CD4-positive, alpha-beta T cell (primary cell): ENCODE measurements at regions not wholly inside any gene's neighbourhood (a gene's known extent, or its start where the extent isn't known, plus 50 kb on each side); places are given as distances from the start of the nearest gene placed in this dataset.

ENCODE experiments used
- ATAC-seq: fragments of 200-7000 bp; cut with Tn5 transposase; one replicate; pipeline ENCODE4 v1.10.0; 2022; ENCODE audit warnings: mild to moderate bottlenecking; ENCODE audit not compliant: poor library complexity
- CTCF ChIA-PET: fragments of 350-600 bp; sonication (Branson Sonifier 250); formaldehyde crosslinking; loops from one replicate; lab custom pipeline; 2021; ENCODE audit warnings: antibody characterized with exemption, inconsistent platforms; lab: Charles Lee
- POLR2A ChIA-PET: fragments of 350-600 bp; sonication (Branson Sonifier 250); formaldehyde crosslinking; loops from one replicate; lab custom pipeline; 2021; ENCODE audit warnings: antibody characterized with exemption, inconsistent platforms; lab: Charles Lee
- DNase-seq, 14 experiments: peaks; one replicate each; pipeline ENCODE4 v3.0.0-alpha.2; 2013 to 2020; ENCODE audit warnings: mixed read lengths in 2 of 14
- H3K27ac ChIP-seq, 2 donors: one replicate each; pipeline versions ENCODE4 v1.5.1 to v1.7.0; 2013; ENCODE audit warnings: low read length in 2 of 2, low read depth in 1 of 2, mild to moderate bottlenecking in 1 of 2
- H3K27me3 ChIP-seq, 2 experiments: 1 replicate in 1 of 2; 2 replicates in 1 of 2; pipeline versions ENCODE4 v1.6.1 to v1.7.0; 2013; ENCODE audit warnings: low read length in 2 of 2, control low read depth in 1 of 2, mild to moderate bottlenecking in 1 of 2, moderate library complexity in 1 of 2; ENCODE audit not compliant: insufficient read depth in 2 of 2, control insufficient read depth in 1 of 2
- H3K36me3 ChIP-seq: one replicate; pipeline ENCODE4 v1.6.1; 2013; ENCODE audit warnings: low read length, control low read depth; ENCODE audit not compliant: insufficient read depth
- H3K4me1 ChIP-seq: one replicate; pipeline ENCODE4 v1.6.1; 2013; ENCODE audit warnings: low read length, control low read depth; ENCODE audit not compliant: insufficient read depth
- H3K4me3 ChIP-seq: one replicate; pipeline ENCODE4 v1.5.1; 2013; ENCODE audit warnings: mild to moderate bottlenecking, low read length, moderate library complexity
- H3K9me3 ChIP-seq, 2 experiments: 1 replicate in 1 of 2; 2 replicates in 1 of 2; pipeline versions ENCODE4 v1.6.1 to v1.7.0; 2013; ENCODE audit warnings: low read length in 2 of 2, mild to moderate bottlenecking in 2 of 2, control low read depth in 1 of 2, moderate library complexity in 1 of 2; ENCODE audit not compliant: control insufficient read depth in 1 of 2, insufficient read depth in 1 of 2
- H3K27ac Mint-ChIP-seq: one replicate; pipeline ENCODE4 v1.8.0; 2020; ENCODE audit warnings: mixed read lengths
- H3K27me3 Mint-ChIP-seq: one replicate; pipeline ENCODE4 v1.8.0; 2021; ENCODE audit warnings: mixed read lengths
- H3K36me3 Mint-ChIP-seq: one replicate; pipeline ENCODE4 v1.8.0; 2021; ENCODE audit warnings: low read depth, mixed read lengths
- H3K4me1 Mint-ChIP-seq: one replicate; pipeline ENCODE4 v1.8.0; 2021; ENCODE audit warnings: low read depth, mixed read lengths
- H3K4me3 Mint-ChIP-seq: one replicate; pipeline ENCODE4 v1.8.0; 2020; ENCODE audit warnings: mild to moderate bottlenecking, mixed read lengths
- H3K9me3 Mint-ChIP-seq: one replicate; pipeline ENCODE4 v1.8.0; 2020; ENCODE audit warnings: mixed read lengths
- intact Hi-C, 2 experiments: fragments of 100-400 bp; cut with DNase I in 1 of 2; cut with micrococcal nuclease in 1 of 2; formaldehyde crosslinking; loops; one replicate each; pipeline versions ENCODE4 v1.15.1 to v1.9.0; 2023 to 2025; cut with DNase I, micrococcal nuclease
- TF ChIP-seq, protein P1 (sequence below): fragments of 200-600 bp; IDR thresholded peaks from one replicate; pipeline ENCODE4 v1.8.0; 2022; ENCODE audit warnings: antibody characterized with exemption, mild to moderate bottlenecking

DNA sequence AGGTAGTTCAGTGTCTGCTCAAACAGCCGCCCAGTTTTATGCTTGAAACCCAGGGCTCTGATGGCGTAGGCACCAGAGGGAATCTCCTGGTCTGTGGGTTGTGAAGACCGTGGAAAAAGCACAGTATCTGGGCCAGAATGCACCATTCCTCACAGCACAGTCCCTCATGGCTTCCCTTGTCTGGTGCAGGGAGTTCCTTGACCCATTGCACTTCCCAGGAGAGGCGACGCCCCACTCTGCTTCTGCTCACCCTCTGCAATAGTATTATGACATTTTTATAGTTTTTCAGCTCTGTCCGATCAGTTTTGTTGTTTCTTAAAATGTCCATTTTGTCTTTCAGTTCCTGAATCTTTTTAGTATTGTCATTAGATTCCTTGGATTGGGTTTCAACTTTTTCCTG lies 343.5 kb downstream of the EDEM1 start:
- Mint-ChIP-seq H3K4me3 (no peak overlapping the region), H3K27ac (no peak overlapping the region), H3K27me3 (peaks cover 12% of the 10 kb centered on the region), H3K36me3 (no peaks in the 10 kb centered on the region), H3K4me1 (no peaks in the 10 kb centered on the region), H3K9me3 (no peaks in the 10 kb centered on the region)
- DNase-seq, result no peak
- no peaks in the 10 kb centered on the region for H3K9me3 ChIP-seq
- POLR2A ChIA-PET, result no interaction called here
- H3K27ac ChIP-seq, result no peak overlapping the region
- H3K4me1 ChIP-seq, result no peaks in the 10 kb centered on the region
- H3K4me3 ChIP-seq, result no peak overlapping the region
- CTCF ChIA-PET, result no interaction called here
- ATAC-seq, result no peak
- no peaks in the 10 kb centered on the region for H3K36me3 ChIP-seq
- intact Hi-C loops, result no loop called here
- TF ChIP-seq, protein P1, sequence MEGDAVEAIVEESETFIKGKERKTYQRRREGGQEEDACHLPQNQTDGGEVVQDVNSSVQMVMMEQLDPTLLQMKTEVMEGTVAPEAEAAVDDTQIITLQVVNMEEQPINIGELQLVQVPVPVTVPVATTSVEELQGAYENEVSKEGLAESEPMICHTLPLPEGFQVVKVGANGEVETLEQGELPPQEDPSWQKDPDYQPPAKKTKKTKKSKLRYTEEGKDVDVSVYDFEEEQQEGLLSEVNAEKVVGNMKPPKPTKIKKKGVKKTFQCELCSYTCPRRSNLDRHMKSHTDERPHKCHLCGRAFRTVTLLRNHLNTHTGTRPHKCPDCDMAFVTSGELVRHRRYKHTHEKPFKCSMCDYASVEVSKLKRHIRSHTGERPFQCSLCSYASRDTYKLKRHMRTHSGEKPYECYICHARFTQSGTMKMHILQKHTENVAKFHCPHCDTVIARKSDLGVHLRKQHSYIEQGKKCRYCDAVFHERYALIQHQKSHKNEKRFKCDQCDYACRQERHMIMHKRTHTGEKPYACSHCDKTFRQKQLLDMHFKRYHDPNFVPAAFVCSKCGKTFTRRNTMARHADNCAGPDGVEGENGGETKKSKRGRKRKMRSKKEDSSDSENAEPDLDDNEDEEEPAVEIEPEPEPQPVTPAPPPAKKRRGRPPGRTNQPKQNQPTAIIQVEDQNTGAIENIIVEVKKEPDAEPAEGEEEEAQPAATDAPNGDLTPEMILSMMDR, result no peak
- no peaks in the 10 kb centered on the region for H3K27me3 ChIP-seq

DNA sequence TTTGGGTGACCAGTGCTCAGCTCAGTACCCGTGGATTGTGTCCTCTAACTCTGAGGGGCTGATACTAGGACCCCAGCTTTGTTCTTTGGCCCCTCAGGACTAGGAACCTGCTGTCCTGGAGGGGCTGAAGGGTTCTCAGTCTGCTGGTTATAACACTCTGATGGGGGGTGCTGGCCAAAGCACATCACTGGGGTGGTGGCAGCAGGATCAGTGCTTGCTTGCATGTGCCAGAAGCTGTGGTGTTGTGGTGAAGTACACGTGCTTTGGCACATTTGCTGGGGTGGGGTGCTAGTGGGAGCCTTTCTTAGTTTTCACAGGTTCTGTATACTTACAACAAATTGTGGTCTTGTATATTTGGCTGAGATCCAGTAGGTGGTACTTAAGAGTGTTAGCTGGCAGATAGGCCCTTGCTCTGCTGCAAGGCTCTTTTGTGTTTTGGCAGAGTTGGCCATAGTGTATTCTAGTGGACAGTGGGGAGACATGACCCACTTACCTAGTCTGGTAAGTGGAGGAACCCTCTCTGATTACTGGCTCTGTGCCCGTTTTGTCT lies 344.3 kb downstream of the EDEM1 start:
- ATAC-seq (no peak), DNase-seq (no peak)
- Mint-ChIP-seq H3K36me3 (no peaks in the 10 kb centered on the region), H3K9me3 (no peaks in the 10 kb centered on the region), H3K4me1 (no peaks in the 10 kb centered on the region), H3K27me3 (peaks cover 12% of the 10 kb centered on the region), H3K27ac (no peak overlapping the region), H3K4me3 (no peak overlapping the region)
- Histone ChIP-seq H3K4me1 (no peaks in the 10 kb centered on the region), H3K4me3 (no peak overlapping the region), H3K9me3 (no peaks in the 10 kb centered on the region), H3K27me3 (no peaks in the 10 kb centered on the region), H3K36me3 (no peaks in the 10 kb centered on the region), H3K27ac (no peak overlapping the region)
- POLR2A ChIA-PET, result no interaction called here
- intact Hi-C loops, result no loop called here
- CTCF ChIA-PET, result no interaction called here
- TF ChIP-seq, protein P1, result no peak

DNA sequence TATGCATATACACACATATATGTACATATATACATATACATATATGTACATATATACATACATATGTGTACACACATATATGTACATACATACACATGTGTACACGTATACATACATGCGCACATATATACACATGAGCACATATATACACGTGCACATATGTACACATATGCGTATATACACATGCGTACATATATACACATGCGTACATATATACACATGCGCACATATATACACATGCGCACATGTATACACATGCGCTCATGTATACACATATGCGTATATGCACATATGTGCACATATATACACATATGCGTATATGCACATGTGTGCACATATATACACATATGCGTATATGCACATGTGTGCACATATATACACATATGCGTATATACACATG lies 353.0 kb downstream of the EDEM1 start:
- Histone ChIP-seq H3K4me3 (no peak overlapping the region), H3K9me3 (peaks cover 0 to 8% of the 10 kb centered on the region in 2 experiments), H3K4me1 (no peaks in the 10 kb centered on the region), H3K27me3 (no peaks in the 10 kb centered on the region), H3K36me3 (no peaks in the 10 kb centered on the region), H3K27ac (no peak overlapping the region)
- ChIA-PET POLR2A (no interaction called here), CTCF (no interaction called here)
- Mint-ChIP-seq H3K9me3 (peaks cover 9% of the 10 kb centered on the region), H3K4me1 (no peaks in the 10 kb centered on the region), H3K36me3 (no peaks in the 10 kb centered on the region), H3K4me3 (no peak overlapping the region), H3K27me3 (no peaks in the 10 kb centered on the region), H3K27ac (no peak overlapping the region)
- intact Hi-C loops, result no loop called here
- TF ChIP-seq, protein P1, result no peak
- DNase-seq (no peak), ATAC-seq (no peak)
